ENCODE measurements at regions not wholly inside any gene's neighbourhood (a gene's known extent, or its start where the extent isn't known, plus 50 kb on each side); places are given as distances from the start of the nearest gene placed in this dataset.

GRCh38 chr3:78238811-78239210, 1198.9 kb downstream of the ROBO2 start:
- Mint-ChIP-seq H3K4me3 (ENCODE audit: unreplicated experiment) (no peak overlapping the region), H3K9me3 (ENCODE audit: unreplicated experiment) (peaks cover 1% of the 10 kb centered on the region), H3K36me3 (ENCODE audit: unreplicated experiment) (peaks cover 5% of the 10 kb centered on the region), H3K4me1 (ENCODE audit: low read depth, unreplicated experiment) (no peaks in the 10 kb centered on the region), H3K27ac (ENCODE audit: unreplicated experiment) (no peak overlapping the region), H3K27me3 (ENCODE audit: unreplicated experiment) (no peaks in the 10 kb centered on the region)
- TF ChIP-seq CTCF (IDR thresholded peaks at IDR 0.05; ENCODE audit: partially characterized antibody, unreplicated experiment), result no peak
- no peak for DNase-seq

GRCh38 chr3:78242724-78243123, 1202.8 kb downstream of the ROBO2 start:
- H3K27me3 Mint-ChIP-seq (ENCODE audit: unreplicated experiment), result no peaks in the 10 kb centered on the region
- DNase-seq, result no peak
- peaks cover 5% of the 10 kb centered on the region for H3K36me3 Mint-ChIP-seq (ENCODE audit: unreplicated experiment)
- no peak overlapping the region for H3K27ac Mint-ChIP-seq (ENCODE audit: unreplicated experiment)
- no peaks in the 10 kb centered on the region for H3K4me1 Mint-ChIP-seq (ENCODE audit: low read depth, unreplicated experiment)
- no peak overlapping the region for H3K4me3 Mint-ChIP-seq (ENCODE audit: unreplicated experiment)
- TF ChIP-seq CTCF (IDR thresholded peaks at IDR 0.05; ENCODE audit: partially characterized antibody, unreplicated experiment), result no peak
- peaks cover 1% of the 10 kb centered on the region for H3K9me3 Mint-ChIP-seq (ENCODE audit: unreplicated experiment)

DNA sequence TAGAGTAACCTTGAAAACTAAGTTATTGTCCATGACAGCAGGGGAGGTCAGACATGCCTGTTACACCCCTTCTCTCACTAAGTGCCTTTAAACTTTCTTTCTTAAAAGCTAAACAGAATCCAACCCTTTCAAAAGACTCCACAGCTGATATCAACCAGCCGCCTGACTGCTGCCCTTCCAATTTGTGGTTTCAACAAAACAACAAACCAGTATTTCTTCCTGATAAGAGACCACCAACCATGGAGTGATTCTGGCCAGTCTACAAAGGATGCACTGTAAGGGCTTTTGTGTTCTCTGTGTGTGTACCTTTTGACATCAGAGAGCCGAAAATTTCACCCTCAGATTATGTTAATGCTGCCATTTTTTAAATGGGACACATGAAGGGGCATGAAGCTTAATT, 1204.2 kb downstream of the ROBO2 start:
- Mint-ChIP-seq H3K36me3 (ENCODE audit: unreplicated experiment) (peaks cover 5% of the 10 kb centered on the region), H3K27ac (ENCODE audit: unreplicated experiment) (no peak overlapping the region), H3K27me3 (ENCODE audit: unreplicated experiment) (no peaks in the 10 kb centered on the region), H3K4me1 (ENCODE audit: low read depth, unreplicated experiment) (no peaks in the 10 kb centered on the region), H3K4me3 (ENCODE audit: unreplicated experiment) (no peak overlapping the region), H3K9me3 (ENCODE audit: unreplicated experiment) (peaks cover 1% of the 10 kb centered on the region)
- no peak for DNase-seq
- no peak for TF ChIP-seq CTCF (IDR thresholded peaks at IDR 0.05; ENCODE audit: partially characterized antibody, unreplicated experiment)

DNA sequence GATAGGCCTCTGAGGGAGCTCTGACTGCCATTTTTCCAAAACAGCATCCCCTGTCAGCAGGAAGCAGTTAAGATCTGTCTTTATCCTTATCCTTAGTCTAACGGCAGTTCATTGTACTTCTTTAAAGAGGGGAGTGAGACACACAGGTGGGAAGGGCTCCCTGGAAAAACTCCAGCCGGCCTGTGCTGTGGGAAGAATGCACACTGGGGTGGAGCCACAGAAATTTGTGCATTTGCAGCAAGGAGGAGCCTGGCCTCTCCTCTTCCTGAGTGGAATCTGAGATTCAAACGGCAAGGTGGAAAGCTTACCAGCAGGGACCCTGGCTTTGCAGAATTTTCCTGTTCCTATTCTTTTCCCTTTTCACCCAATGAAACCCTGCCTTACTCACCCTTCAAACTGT, 1209.4 kb downstream of the ROBO2 start:
- Mint-ChIP-seq H3K27me3 (ENCODE audit: unreplicated experiment) (no peaks in the 10 kb centered on the region), H3K4me3 (ENCODE audit: unreplicated experiment) (no peak overlapping the region), H3K4me1 (ENCODE audit: low read depth, unreplicated experiment) (no peaks in the 10 kb centered on the region), H3K27ac (ENCODE audit: unreplicated experiment) (no peak overlapping the region), H3K36me3 (ENCODE audit: unreplicated experiment) (no peaks in the 10 kb centered on the region), H3K9me3 (ENCODE audit: unreplicated experiment) (no peaks in the 10 kb centered on the region)
- no peak for DNase-seq
- TF ChIP-seq CTCF (IDR thresholded peaks at IDR 0.05; ENCODE audit: partially characterized antibody, unreplicated experiment), result no peak

DNA sequence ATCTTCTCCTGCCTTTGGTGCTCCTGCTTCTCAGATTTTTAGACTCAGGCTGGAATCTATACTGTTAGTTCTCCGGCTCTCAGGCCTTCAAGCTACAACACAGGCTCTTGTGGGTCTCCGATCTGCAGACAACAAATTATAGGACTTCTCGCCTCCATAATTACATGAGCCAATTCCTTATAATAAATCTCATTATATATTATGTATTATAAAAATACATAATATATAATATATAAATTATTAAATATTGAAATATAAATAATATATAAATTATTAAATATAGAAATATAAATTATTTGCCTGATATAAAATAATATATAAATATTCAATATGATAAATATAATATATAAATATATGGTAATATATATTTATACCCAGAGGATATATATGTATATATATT, 1214.0 kb downstream of the ROBO2 start:
- Mint-ChIP-seq H3K4me3 (ENCODE audit: unreplicated experiment) (no peak overlapping the region), H3K36me3 (ENCODE audit: unreplicated experiment) (no peaks in the 10 kb centered on the region), H3K4me1 (ENCODE audit: low read depth, unreplicated experiment) (no peaks in the 10 kb centered on the region), H3K27ac (ENCODE audit: unreplicated experiment) (no peak overlapping the region), H3K27me3 (ENCODE audit: unreplicated experiment) (no peaks in the 10 kb centered on the region), H3K9me3 (ENCODE audit: unreplicated experiment) (no peaks in the 10 kb centered on the region)
- no peak for DNase-seq
- TF ChIP-seq CTCF (IDR thresholded peaks at IDR 0.05; ENCODE audit: partially characterized antibody, unreplicated experiment), result no peak
